OCI-LY1 (cell line): ENCODE measurements at regions not wholly inside any gene's neighbourhood (a gene's known extent, or its start where the extent isn't known, plus 50 kb on each side); places are given as distances from the start of the nearest gene placed in this dataset.

Experiments
- H2AFZ ChIP-seq: fragments of 200-600 bp; sonication (generic), shearing (Covaris generic); 2 replicates; pipeline ENCODE4 v1.6.0; 2014; ENCODE audit warnings: antibody characterized with exemption, mild to moderate bottlenecking, low read length
- H3F3A ChIP-seq: fragments of 200-600 bp; sonication (generic), shearing (Covaris generic); 2 replicates; pipeline ENCODE4 v1.6.0; 2014; ENCODE audit warnings: mild to moderate bottlenecking, antibody characterized with exemption, low read length, moderate library complexity; ENCODE audit not compliant: insufficient read depth
- H3K27ac ChIP-seq: fragments of 200-600 bp; sonication (generic); 2 replicates; pipeline ENCODE4 v1.5.1; 2014; ENCODE audit warnings: low read length, mixed run types, mild to moderate bottlenecking, low read depth; ENCODE audit not compliant: poor library complexity, severe bottlenecking
- H3K27me3 ChIP-seq: fragments of 200-600 bp; sonication (generic); 2 replicates; pipeline ENCODE4 v1.6.0; 2014; ENCODE audit warnings: antibody characterized with exemption, mild to moderate bottlenecking, low read length, moderate library complexity; ENCODE audit not compliant: insufficient read depth
- H3K36me3 ChIP-seq: fragments of 200-600 bp; sonication (generic); 2 replicates; pipeline ENCODE4 v1.6.1; 2014; ENCODE audit warnings: mild to moderate bottlenecking, antibody characterized with exemption, low read length, moderate library complexity, mixed read lengths; ENCODE audit not compliant: insufficient read depth
- H3K4me1 ChIP-seq: fragments of 200-600 bp; sonication (generic); 2 replicates; pipeline ENCODE4 v1.5.1; 2014; ENCODE audit warnings: mild to moderate bottlenecking, low read length, moderate library complexity; ENCODE audit not compliant: insufficient read depth, severe bottlenecking
- H3K4me2 ChIP-seq: fragments of 200-600 bp; sonication (generic), shearing (Covaris generic); 2 replicates; pipeline ENCODE4 v1.6.1; 2014; ENCODE audit warnings: low read length
- H3K4me3 ChIP-seq: fragments of 200-600 bp; sonication (generic); 2 replicates; pipeline ENCODE4 v1.5.1; 2014; ENCODE audit warnings: low read length, low read depth, mild to moderate bottlenecking, mixed read lengths; ENCODE audit not compliant: poor library complexity, severe bottlenecking
- H3K79me2 ChIP-seq: fragments of 200-600 bp; shearing (Covaris generic); 2 replicates; pipeline ENCODE4 v1.6.1; 2016; ENCODE audit warnings: mixed run types, low read length, mixed read lengths; ENCODE audit not compliant: insufficient read depth
- H3K9ac ChIP-seq: fragments of 200-600 bp; sonication (generic), shearing (Covaris generic); 2 replicates; pipeline ENCODE4 v1.6.1; 2014; ENCODE audit warnings: mild to moderate bottlenecking, low read length, mixed read lengths
- H3K9me2 ChIP-seq: fragments of 200-600 bp; sonication (generic), shearing (Covaris generic); 2 replicates; pipeline ENCODE4 v1.6.1; 2014; ENCODE audit warnings: low read depth, mild to moderate bottlenecking, low read length, mixed read lengths
- H3K9me3 ChIP-seq: fragments of 200-600 bp; shearing (Covaris generic); 2 replicates; pipeline ENCODE4 v1.6.1; 2014; ENCODE audit warnings: low read length, mixed read lengths
- H4K20me1 ChIP-seq: fragments of 200-600 bp; sonication (generic), shearing (Covaris generic); 2 replicates; pipeline ENCODE4 v1.6.0; 2016; ENCODE audit warnings: mild to moderate bottlenecking, low read length; ENCODE audit not compliant: insufficient read depth
- EZH2 ChIP-seq: fragments of 200-600 bp; sonication (generic), shearing (Covaris generic); IDR thresholded peaks from 2 replicates; pipeline ENCODE4 v1.8.0; 2017; ENCODE audit warnings: borderline replicate concordance, mixed run types, mild to moderate bottlenecking, antibody characterized with exemption, low read length, moderate library complexity, mixed read lengths
- TF ChIP-seq, protein P1 (sequence below): fragments of 200-600 bp; sonication (generic), shearing (Covaris generic); IDR thresholded peaks from 2 replicates; pipeline ENCODE4 v1.5.1; 2017; ENCODE audit warnings: mild to moderate bottlenecking, antibody characterized with exemption, low read length, moderate library complexity, mixed read lengths

- TF ChIP-seq, protein P1, sequence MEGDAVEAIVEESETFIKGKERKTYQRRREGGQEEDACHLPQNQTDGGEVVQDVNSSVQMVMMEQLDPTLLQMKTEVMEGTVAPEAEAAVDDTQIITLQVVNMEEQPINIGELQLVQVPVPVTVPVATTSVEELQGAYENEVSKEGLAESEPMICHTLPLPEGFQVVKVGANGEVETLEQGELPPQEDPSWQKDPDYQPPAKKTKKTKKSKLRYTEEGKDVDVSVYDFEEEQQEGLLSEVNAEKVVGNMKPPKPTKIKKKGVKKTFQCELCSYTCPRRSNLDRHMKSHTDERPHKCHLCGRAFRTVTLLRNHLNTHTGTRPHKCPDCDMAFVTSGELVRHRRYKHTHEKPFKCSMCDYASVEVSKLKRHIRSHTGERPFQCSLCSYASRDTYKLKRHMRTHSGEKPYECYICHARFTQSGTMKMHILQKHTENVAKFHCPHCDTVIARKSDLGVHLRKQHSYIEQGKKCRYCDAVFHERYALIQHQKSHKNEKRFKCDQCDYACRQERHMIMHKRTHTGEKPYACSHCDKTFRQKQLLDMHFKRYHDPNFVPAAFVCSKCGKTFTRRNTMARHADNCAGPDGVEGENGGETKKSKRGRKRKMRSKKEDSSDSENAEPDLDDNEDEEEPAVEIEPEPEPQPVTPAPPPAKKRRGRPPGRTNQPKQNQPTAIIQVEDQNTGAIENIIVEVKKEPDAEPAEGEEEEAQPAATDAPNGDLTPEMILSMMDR, result no peak
- TF ChIP-seq EZH2, result no peak
- no peaks in the 10 kb centered on the region for H3K36me3 ChIP-seq
- H3K79me2 ChIP-seq, result no peaks in the 10 kb centered on the region
- H3K27ac ChIP-seq, result no peak overlapping the region
- H3K4me3 ChIP-seq, result no peak overlapping the region
- no peak overlapping the region for H3K9ac ChIP-seq
- H3K27me3 ChIP-seq, result no peaks in the 10 kb centered on the region
- H3K9me2 ChIP-seq, result no peaks in the 10 kb centered on the region
- H2AFZ ChIP-seq, result no peak overlapping the region
- H4K20me1 ChIP-seq, result no peaks in the 10 kb centered on the region
- no peak overlapping the region for H3K4me2 ChIP-seq
- H3K4me1 ChIP-seq, result no peaks in the 10 kb centered on the region
- H3F3A ChIP-seq, result no peaks in the 10 kb centered on the region
- no peaks in the 10 kb centered on the region for H3K9me3 ChIP-seq
These were observed 264.0 kb upstream of the SLIT2 start for GRCh38 chr4:19987746-19988145.

GRCh38 chr4:19983072-19983471 is 268.6 kb upstream of the SLIT2 start:
- Histone ChIP-seq H2AFZ (no peak overlapping the region), H3K79me2 (no peaks in the 10 kb centered on the region), H3K27ac (no peak overlapping the region), H3F3A (no peaks in the 10 kb centered on the region), H3K9me2 (no peaks in the 10 kb centered on the region), H3K9ac (no peak overlapping the region), H3K9me3 (no peaks in the 10 kb centered on the region), H3K4me1 (no peaks in the 10 kb centered on the region), H3K27me3 (no peaks in the 10 kb centered on the region), H3K36me3 (no peaks in the 10 kb centered on the region), H3K4me3 (no peak overlapping the region), H3K4me2 (no peak overlapping the region), H4K20me1 (no peaks in the 10 kb centered on the region)
- TF ChIP-seq, protein P1, result no peak
- TF ChIP-seq EZH2, result no peak

DNA sequence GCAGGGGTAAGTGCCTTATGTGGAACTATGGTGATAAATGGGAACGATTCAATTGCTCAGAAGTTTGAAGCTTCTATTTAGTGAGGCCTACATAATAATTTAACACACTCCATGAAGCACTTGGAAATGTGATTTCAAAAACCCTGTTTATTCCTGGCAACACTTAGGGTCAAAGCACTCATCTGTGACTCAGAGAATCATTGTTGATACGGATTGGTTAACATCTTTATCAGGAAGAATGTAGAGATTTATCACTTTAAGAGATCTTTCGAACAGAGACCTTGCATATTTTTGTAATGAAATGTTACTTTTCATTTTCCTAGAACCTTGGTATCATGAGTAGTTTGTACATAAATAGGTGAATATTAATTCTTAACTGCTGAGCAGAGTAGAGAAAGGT is 269.1 kb upstream of the SLIT2 start:
- no peaks in the 10 kb centered on the region for H4K20me1 ChIP-seq
- TF ChIP-seq, protein P1, result no peak
- TF ChIP-seq EZH2, result no peak
- no peaks in the 10 kb centered on the region for H3K9me3 ChIP-seq
- H3F3A ChIP-seq, result no peaks in the 10 kb centered on the region
- no peak overlapping the region for H3K9ac ChIP-seq
- H3K4me1 ChIP-seq, result no peaks in the 10 kb centered on the region
- H2AFZ ChIP-seq, result no peak overlapping the region
- H3K4me3 ChIP-seq, result no peak overlapping the region
- H3K27me3 ChIP-seq, result no peaks in the 10 kb centered on the region
- H3K36me3 ChIP-seq, result no peaks in the 10 kb centered on the region
- no peaks in the 10 kb centered on the region for H3K9me2 ChIP-seq
- H3K27ac ChIP-seq, result no peak overlapping the region
- no peak overlapping the region for H3K4me2 ChIP-seq
- no peaks in the 10 kb centered on the region for H3K79me2 ChIP-seq
